Effector memory CD8-positive, alpha-beta T cell (primary cell): ENCODE measurements at regions not wholly inside any gene's neighbourhood (a gene's known extent, or its start where the extent isn't known, plus 50 kb on each side); places are given as distances from the start of the nearest gene placed in this dataset.

Experiments used
- ATAC-seq: fragments of 150-1000 bp; cut with Tn5 transposase; replicated peaks from 2 replicates; pipeline ENCODE4 v1.10.0; 2021; ENCODE audit warnings: mild to moderate bottlenecking, moderate library complexity
- DNase-seq, 3 experiments: peaks; one replicate each; pipeline ENCODE4 v3.0.0; 2021
- H3K27ac Mint-ChIP-seq, 2 donors: one replicate each; pipeline ENCODE4 v1.8.0; 2022; ENCODE audit warnings: mild to moderate bottlenecking in 2 of 2, mixed read lengths in 2 of 2, moderate library complexity in 2 of 2
- H3K27me3 Mint-ChIP-seq, 2 donors: one replicate each; pipeline ENCODE4 v1.8.0; 2022; ENCODE audit warnings: mixed read lengths in 2 of 2
- H3K36me3 Mint-ChIP-seq: one replicate; pipeline ENCODE4 v1.8.0; 2022; ENCODE audit warnings: mild to moderate bottlenecking, moderate library complexity, mixed read lengths; ENCODE audit not compliant: insufficient read depth
- H3K4me1 Mint-ChIP-seq, 2 donors: one replicate each; pipeline ENCODE4 v1.8.0; 2022; ENCODE audit warnings: low read depth in 2 of 2, mixed read lengths in 2 of 2
- H3K4me3 Mint-ChIP-seq, 2 donors: one replicate each; pipeline ENCODE4 v1.8.0; 2022; ENCODE audit warnings: mild to moderate bottlenecking in 2 of 2, mixed read lengths in 2 of 2, moderate library complexity in 2 of 2
- H3K9me3 Mint-ChIP-seq, 2 donors: one replicate each; pipeline ENCODE4 v1.8.0; 2022; ENCODE audit warnings: mixed read lengths in 2 of 2

DNA sequence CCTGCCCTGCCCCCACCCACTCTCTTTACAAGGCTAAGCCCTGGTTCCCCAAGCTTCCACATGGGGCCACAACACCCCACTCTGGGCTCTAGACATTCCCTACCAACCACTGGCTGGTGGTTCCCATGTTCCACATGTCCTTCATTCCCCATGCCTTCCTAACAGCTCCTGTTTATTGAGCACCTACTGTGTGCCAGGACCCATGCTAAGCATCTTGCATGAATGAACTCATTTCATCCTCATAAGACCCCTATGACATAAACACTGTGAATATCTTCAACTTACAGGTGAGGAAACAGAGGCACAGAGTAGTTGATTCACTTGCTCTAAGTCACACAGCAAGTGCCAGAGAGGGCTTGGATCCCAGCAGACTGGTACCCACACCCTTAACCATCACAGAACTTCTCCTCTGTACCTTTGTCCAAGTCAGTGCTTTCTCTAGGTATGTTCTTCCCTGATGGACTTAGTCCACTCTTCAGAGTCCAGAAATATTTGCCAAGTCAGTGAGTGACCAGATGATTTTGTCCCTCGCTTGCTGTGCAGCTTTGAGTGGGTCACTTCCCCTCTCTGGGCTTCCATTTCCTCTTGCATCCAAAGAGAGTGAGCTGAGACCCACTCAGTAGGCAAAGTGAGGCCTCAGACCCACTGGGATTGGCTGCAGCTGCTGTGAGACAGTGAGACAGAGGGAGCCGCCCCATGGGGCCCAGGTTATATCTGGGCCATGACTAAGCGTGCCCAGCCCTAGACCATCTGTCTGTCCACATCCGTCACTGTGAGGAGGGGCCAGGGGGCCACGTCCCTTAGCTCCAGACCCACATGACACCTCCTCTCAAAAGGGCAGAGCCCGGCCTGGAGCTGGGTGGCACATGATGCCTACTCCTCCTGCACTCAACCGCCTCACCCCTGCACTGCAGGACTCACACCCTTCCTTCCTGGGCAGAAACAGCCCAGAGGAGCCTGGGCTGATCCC is 132.4 kb downstream of the MN1 start:
- ATAC-seq (peak; percentile 39), DNase-seq (no peak)
- no peak overlapping the region for H3K27ac Mint-ChIP-seq
- no peaks in the 10 kb centered on the region for H3K4me1 Mint-ChIP-seq
- H3K27me3 Mint-ChIP-seq: peaks cover 33 to 48% of the 10 kb centered on the region in 2 donors
- H3K36me3 Mint-ChIP-seq: no peaks in the 10 kb centered on the region
- peaks cover 0 to 3% of the 10 kb centered on the region in 2 donors for H3K9me3 Mint-ChIP-seq
- H3K4me3 Mint-ChIP-seq: no peak overlapping the region

GRCh38 chr22:27669798-27670599 is 131.6 kb downstream of the MN1 start:
- no peaks in the 10 kb centered on the region for H3K4me1 Mint-ChIP-seq
- ATAC-seq (no peak), DNase-seq (no peak)
- H3K27ac Mint-ChIP-seq: no peak overlapping the region
- peaks cover 27 to 40% of the 10 kb centered on the region in 2 donors for H3K27me3 Mint-ChIP-seq
- no peaks in the 10 kb centered on the region for H3K36me3 Mint-ChIP-seq
- H3K4me3 Mint-ChIP-seq: no peak overlapping the region
- H3K9me3 Mint-ChIP-seq: no peaks in the 10 kb centered on the region

DNA sequence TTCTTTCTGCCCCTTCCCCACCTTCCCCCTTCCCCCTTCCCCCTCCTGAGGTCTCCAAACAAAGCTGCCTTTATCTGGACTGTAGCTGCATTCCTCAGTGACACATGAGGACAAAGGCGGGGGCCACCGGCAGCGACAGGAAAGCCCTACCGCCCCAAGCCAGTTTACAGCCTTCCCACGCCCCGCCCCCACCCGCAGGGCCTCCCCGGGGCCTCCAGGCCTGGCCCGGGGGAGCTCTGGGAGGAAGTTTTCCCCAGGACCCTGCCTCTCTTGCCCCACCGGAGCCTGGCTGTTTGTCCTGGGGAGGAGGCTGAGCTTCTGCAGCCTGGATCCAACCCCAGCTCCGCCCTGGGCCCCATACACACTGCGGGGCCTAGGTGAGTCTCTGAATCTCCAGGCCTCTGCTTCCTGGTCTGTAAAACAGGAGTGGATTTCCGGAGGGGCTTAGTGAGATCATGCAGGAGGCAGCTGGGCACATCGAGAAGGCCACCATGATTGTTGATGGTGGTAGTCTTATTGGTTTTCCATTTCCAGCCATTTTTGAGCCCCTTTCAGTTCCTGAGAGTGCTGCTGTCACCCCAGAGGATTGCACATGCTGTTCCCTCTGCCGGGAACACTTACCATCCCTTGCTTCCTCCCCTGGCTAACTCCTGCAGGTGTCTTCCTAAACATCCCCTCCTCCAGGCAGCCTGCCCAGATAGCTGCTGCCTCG is 130.7 kb downstream of the MN1 start:
- Mint-ChIP-seq H3K9me3 (no peaks in the 10 kb centered on the region), H3K4me3 (no peak overlapping the region), H3K27ac (no peak overlapping the region), H3K4me1 (no peaks in the 10 kb centered on the region), H3K27me3 (peaks cover 29 to 38% of the 10 kb centered on the region in 2 donors), H3K36me3 (no peaks in the 10 kb centered on the region)
- DNase-seq (no peak), ATAC-seq (no peak)

DNA sequence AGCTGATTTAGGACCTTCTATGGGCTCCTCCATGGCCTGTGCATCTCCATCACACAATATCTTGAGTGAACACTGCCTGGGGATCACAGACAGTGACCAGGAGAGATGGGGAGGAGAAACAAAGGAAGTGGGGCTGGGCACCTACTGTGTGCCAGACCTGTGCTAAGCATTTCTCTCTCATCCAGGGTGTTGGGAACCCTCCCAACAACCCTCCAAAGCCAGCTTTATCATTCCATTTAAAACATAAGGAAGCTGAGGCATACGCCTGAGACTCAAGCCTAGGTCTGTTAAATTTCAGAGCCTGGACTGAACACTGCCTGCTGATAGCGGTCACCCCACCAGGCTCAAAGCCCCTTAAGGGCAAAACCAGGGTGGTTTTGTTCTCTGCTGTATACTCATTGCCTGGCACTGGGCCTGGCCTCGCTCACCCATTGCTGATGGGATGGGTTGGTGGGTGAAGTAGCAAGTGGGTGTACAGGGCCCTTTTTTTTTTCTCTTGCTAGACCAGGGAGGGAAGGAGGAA is 130.1 kb downstream of the MN1 start:
- no peaks in the 10 kb centered on the region for H3K36me3 Mint-ChIP-seq
- DNase-seq (no peak), ATAC-seq (no peak)
- H3K9me3 Mint-ChIP-seq: no peaks in the 10 kb centered on the region
- H3K27me3 Mint-ChIP-seq: peaks cover 32 to 38% of the 10 kb centered on the region in 2 donors
- no peak overlapping the region for H3K27ac Mint-ChIP-seq
- H3K4me3 Mint-ChIP-seq: no peak overlapping the region
- no peaks in the 10 kb centered on the region for H3K4me1 Mint-ChIP-seq

- Mint-ChIP-seq H3K27me3 (peaks cover 35 to 41% of the 10 kb centered on the region in 2 donors), H3K4me1 (no peaks in the 10 kb centered on the region), H3K4me3 (no peak overlapping the region), H3K9me3 (no peaks in the 10 kb centered on the region), H3K27ac (no peak overlapping the region), H3K36me3 (no peaks in the 10 kb centered on the region)
- ATAC-seq: no peak
- DNase-seq: no peak
Observed at GRCh38 chr22:27672721-27673418, 128.7 kb downstream of the MN1 start.

GRCh38 chr22:27673839-27674238 is 127.7 kb downstream of the MN1 start:
- H3K36me3 Mint-ChIP-seq: no peaks in the 10 kb centered on the region
- no peak overlapping the region for H3K27ac Mint-ChIP-seq
- no peak overlapping the region for H3K4me3 Mint-ChIP-seq
- DNase-seq (no peak), ATAC-seq (no peak)
- no peaks in the 10 kb centered on the region for H3K9me3 Mint-ChIP-seq
- H3K27me3 Mint-ChIP-seq: peaks cover 29 to 43% of the 10 kb centered on the region in 2 donors
- H3K4me1 Mint-ChIP-seq: no peaks in the 10 kb centered on the region

DNA sequence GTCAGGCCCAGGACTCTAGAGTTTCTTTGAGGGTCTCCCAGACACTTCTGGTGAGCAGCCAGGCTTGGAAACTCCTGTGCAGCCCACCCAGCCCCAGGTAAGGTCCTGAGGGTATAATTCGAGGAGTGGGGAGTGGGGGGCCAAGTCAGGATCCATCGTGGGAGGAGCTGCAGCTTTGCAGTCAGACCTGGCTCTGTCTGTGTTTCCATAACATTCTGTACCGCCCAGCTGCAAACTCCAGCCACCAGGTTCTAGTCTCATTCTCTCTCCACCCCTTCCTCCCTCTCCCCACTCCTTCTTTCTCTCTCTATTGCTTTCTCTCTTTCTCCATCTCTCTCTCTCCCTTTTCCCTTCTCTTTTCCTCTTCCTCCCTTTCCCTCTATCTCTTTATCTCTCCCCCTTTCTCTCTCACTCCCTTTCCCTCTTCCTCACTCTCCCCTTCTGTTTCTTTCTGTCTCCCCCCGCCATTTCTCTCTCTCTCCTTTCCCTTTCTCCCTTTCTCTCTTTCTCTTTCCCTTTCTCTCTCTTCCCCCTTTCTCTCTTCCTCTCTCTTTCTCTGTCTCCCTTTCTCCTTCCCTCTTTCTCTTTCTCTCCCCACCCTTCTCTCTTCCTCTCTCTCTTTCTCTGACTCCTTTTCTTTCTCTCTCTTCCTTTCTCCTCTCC is 127.2 kb downstream of the MN1 start:
- DNase-seq: no peak
- Mint-ChIP-seq H3K36me3 (no peaks in the 10 kb centered on the region), H3K4me3 (no peak overlapping the region), H3K9me3 (no peaks in the 10 kb centered on the region), H3K4me1 (no peaks in the 10 kb centered on the region), H3K27ac (no peak overlapping the region), H3K27me3 (peaks cover 24 to 43% of the 10 kb centered on the region in 2 donors)
- no peak for ATAC-seq

DNA sequence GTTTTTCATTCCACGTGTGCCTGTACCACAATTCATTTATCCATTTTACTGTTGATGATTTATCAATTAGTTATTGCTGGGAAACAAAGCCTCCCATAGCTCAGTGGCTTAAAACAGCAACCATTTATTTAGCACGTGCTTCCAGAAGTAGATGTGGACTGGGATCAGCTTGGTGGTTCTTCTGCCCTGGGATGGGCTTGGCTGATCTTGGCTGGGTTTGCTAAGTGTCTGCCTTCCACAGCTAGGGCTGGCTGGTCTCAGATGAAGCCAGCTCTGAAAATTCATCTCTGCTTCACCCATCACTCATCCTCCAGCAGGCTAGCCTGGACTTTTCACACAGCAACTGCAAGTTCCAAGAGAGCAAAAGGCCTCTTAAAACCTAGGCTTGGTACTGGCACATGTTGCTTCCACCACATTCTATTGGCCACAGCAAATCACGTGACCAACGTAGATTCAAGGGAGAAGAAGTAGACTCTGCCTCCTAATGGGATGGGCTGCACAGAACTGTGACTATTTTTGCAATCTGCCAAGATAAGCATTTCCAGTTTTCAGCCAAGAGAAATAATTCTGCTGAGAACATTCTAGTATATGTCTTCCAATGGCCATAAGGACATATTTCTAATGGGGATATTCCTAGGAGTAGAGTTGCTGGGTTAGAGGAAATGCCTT is 124.9 kb downstream of the MN1 start:
- no peak for DNase-seq
- Mint-ChIP-seq H3K27ac (no peak overlapping the region), H3K36me3 (peaks cover 3% of the 10 kb centered on the region), H3K4me1 (no peaks in the 10 kb centered on the region), H3K4me3 (no peak overlapping the region), H3K9me3 (no peaks in the 10 kb centered on the region), H3K27me3 (peaks cover 26 to 50% of the 10 kb centered on the region in 2 donors)
- no peak for ATAC-seq

GRCh38 chr22:27677905-27678458 is 123.6 kb downstream of the MN1 start:
- no peak overlapping the region for H3K4me3 Mint-ChIP-seq
- H3K9me3 Mint-ChIP-seq: no peaks in the 10 kb centered on the region
- no peaks in the 10 kb centered on the region for H3K4me1 Mint-ChIP-seq
- peaks cover 32 to 56% of the 10 kb centered on the region in 2 donors for H3K27me3 Mint-ChIP-seq
- peaks cover 3% of the 10 kb centered on the region for H3K36me3 Mint-ChIP-seq
- DNase-seq (no peak), ATAC-seq (no peak)
- H3K27ac Mint-ChIP-seq: no peak overlapping the region

- no peak for ATAC-seq
- Mint-ChIP-seq H3K4me3 (no peak overlapping the region), H3K27ac (no peak overlapping the region), H3K4me1 (no peaks in the 10 kb centered on the region), H3K9me3 (no peaks in the 10 kb centered on the region), H3K27me3 (peaks cover 26 to 47% of the 10 kb centered on the region in 2 donors), H3K36me3 (peaks cover 3% of the 10 kb centered on the region)
- no peak for DNase-seq
Observed at GRCh38 chr22:27679176-27679575, 122.4 kb downstream of the MN1 start.

- Mint-ChIP-seq H3K4me3 (no peak overlapping the region), H3K4me1 (no peaks in the 10 kb centered on the region), H3K9me3 (no peaks in the 10 kb centered on the region), H3K27me3 (peaks cover 26 to 47% of the 10 kb centered on the region in 2 donors), H3K27ac (no peak overlapping the region), H3K36me3 (peaks cover 3% of the 10 kb centered on the region)
- ATAC-seq (no peak), DNase-seq (no peak)
Observed at GRCh38 chr22:27679693-27680488, 121.7 kb downstream of the MN1 start.
